GM12878 (cell line): ENCODE measurements at regions not wholly inside any gene's neighbourhood (a gene's known extent, or its start where the extent isn't known, plus 50 kb on each side); places are given as distances from the start of the nearest gene placed in this dataset.

ENCODE experiments used
- ATAC-seq: fragments of 200-7000 bp; cut with Tn5 transposase; 3 replicates; pipeline ENCODE4 v1.9.1; 2020; ENCODE audit warnings: mild to moderate bottlenecking, moderate library complexity
- BruUV-seq: library from RNA; stranded (reverse); fragments of 400-500 nt; replicated peaks from 2 replicates; lab custom pipeline; 2021; lab: Mats Ljungman, UMichigan
- CTCF ChIA-PET: fragments of 300-600 bp; sonication (Branson Sonifier 250); formaldehyde crosslinking; extraction: SDS; loops from one replicate; lab custom pipeline; 2021; ENCODE audit warnings: inconsistent platforms; lab: Yijun Ruan, JAX
- POLR2A ChIA-PET: fragments of 350-600 bp; formaldehyde crosslinking; extraction: SDS; loops from one replicate; lab custom pipeline; 2021; ENCODE audit warnings: inconsistent platforms; lab: Charles Lee
- RAD21 ChIA-PET: fragments of 300-600 bp; sonication (Branson Sonifier 250); formaldehyde crosslinking; loops from one replicate; lab custom pipeline; 2023; ENCODE audit warnings: antibody characterized with exemption; ENCODE audit not compliant: unreplicated experiment; lab: Charles Lee
- SMC1A ChIA-PET: fragments of 300-600 bp; sonication (Branson Sonifier 250); formaldehyde crosslinking; loops from one replicate; lab custom pipeline; 2023; ENCODE audit not compliant: unreplicated experiment, uncharacterized antibody; lab: Charles Lee
- DNase-seq: peaks from one replicate; pipeline ENCODE4 v3.0.0-alpha.2; 2011; ENCODE audit warnings: low read depth, low spot score
- FAIRE-seq: peaks from 3 replicates; lab custom pipeline; 2011; peaks lifted over from hg19 to GRCh38; lab: Jason Lieb, UNC
- H2AFZ ChIP-seq: 2 replicates; pipeline ENCODE4 v1.6.0; 2011; ENCODE audit warnings: low read depth, low read length, control low read depth; ENCODE audit not compliant: control insufficient read depth
- H3K27ac ChIP-seq: 2 replicates; pipeline ENCODE4 v1.5.1; 2011; ENCODE audit warnings: control low read depth; ENCODE audit not compliant: control insufficient read depth, insufficient read depth
- H3K27me3 ChIP-seq, 2 experiments: replicated peaks in 1 of 2; 2 replicates each; pipeline versions ENCODE4 v1.6.0 to v1.6.1; 2011; ENCODE audit warnings: low read length in 1 of 2; ENCODE audit not compliant: control insufficient read depth in 2 of 2, insufficient read depth in 2 of 2
- H3K36me3 ChIP-seq, 2 experiments: 2 replicates each; pipeline ENCODE4 v1.5.1; 2011; ENCODE audit warnings: low read length in 1 of 2; ENCODE audit not compliant: control insufficient read depth in 2 of 2, insufficient read depth in 2 of 2
- H3K4me1 ChIP-seq: 2 replicates; pipeline ENCODE4 v1.6.1; 2011; ENCODE audit warnings: mild to moderate bottlenecking, low read length, moderate library complexity, mixed read lengths; ENCODE audit not compliant: control insufficient read depth, insufficient read depth
- H3K4me2 ChIP-seq: 2 replicates; pipeline ENCODE4 v1.6.0; 2011; ENCODE audit warnings: control low read depth; ENCODE audit not compliant: control insufficient read depth, insufficient read depth
- H3K4me3 ChIP-seq: fragments of 200-600 bp; sonication (generic); 2 replicates; pipeline ENCODE4 v1.5.1; 2016
- H3K79me2 ChIP-seq: 2 replicates; pipeline ENCODE4 v1.6.0; 2011; ENCODE audit warnings: low read length; ENCODE audit not compliant: control insufficient read depth, insufficient read depth
- H3K9ac ChIP-seq: 2 replicates; pipeline ENCODE4 v1.8.0; 2011; ENCODE audit warnings: low read length, control low read depth, mixed read lengths; ENCODE audit not compliant: control insufficient read depth, insufficient read depth
- H3K9me3 ChIP-seq: replicated peaks from 3 replicates; pipeline ENCODE4 v1.5.1; 2011; ENCODE audit warnings: mild to moderate bottlenecking, low read length; ENCODE audit not compliant: control insufficient read depth, insufficient read depth
- H4K20me1 ChIP-seq: 2 replicates; pipeline ENCODE4 v1.6.0; 2011; ENCODE audit not compliant: control insufficient read depth, insufficient read depth
- EGR1 ChIP-seq, 2 experiments: IDR thresholded peaks; 1 replicate in 1 of 2; 2 replicates in 1 of 2; pipeline ENCODE4 v1.6.1; 2011 to 2012; ENCODE audit warnings: low read depth in 2 of 2, low read length in 2 of 2, borderline replicate concordance in 1 of 2, mild to moderate bottlenecking in 1 of 2, moderate library complexity in 1 of 2
- FOXM1 ChIP-seq: IDR thresholded peaks from 2 replicates; pipeline ENCODE4 v1.6.1; 2012; ENCODE audit warnings: low read depth, mild to moderate bottlenecking, inconsistent platforms, low read length, moderate library complexity
- HCFC1 ChIP-seq: fragments of 150-350 bp; IDR thresholded peaks from 2 replicates; pipeline ENCODE4 v1.6.1; 2014; ENCODE audit warnings: low read length
- POLR2AphosphoS2 ChIP-seq: IDR thresholded peaks from 2 replicates; pipeline ENCODE4 v1.6.1; 2011; ENCODE audit warnings: low read depth, mild to moderate bottlenecking, low read length, improper control_type of control experiment, moderate library complexity
- RELA ChIP-seq: fragments of 450-650 bp; IDR thresholded peaks from 2 replicates; pipeline ENCODE4 v1.8.0; 2014; ENCODE audit warnings: borderline replicate concordance; ENCODE audit not compliant: partially characterized antibody
- SREBF1 ChIP-seq: IDR thresholded peaks from 2 replicates; pipeline ENCODE4 v1.6.1; 2012; ENCODE audit warnings: mild to moderate bottlenecking, low read length
- ZNF384 ChIP-seq: IDR thresholded peaks from 2 replicates; pipeline ENCODE4 v1.6.1; 2012; ENCODE audit warnings: low read depth, mild to moderate bottlenecking, low read length, improper control_type of control experiment, borderline replicate concordance
- WGBS: methylation state at CpG from one replicate; pipeline ENCODE4 v1.1.6; 2016; ENCODE audit warnings: low lambda C conversion rate; ENCODE audit not compliant: insufficient replicate concordance, insufficient coverage; ENCODE audit errors: missing lambda C conversion rate; 5-methylcytosine and 5-hydroxymethylcytosine counted together
- in situ Hi-C: fragments of 300-500 bp; cut with MboI; formaldehyde crosslinking; loops from 9 replicates; pipeline ENCODE4 v1.14.3; 2018; ENCODE audit warnings: mixed read lengths
- intact Hi-C: fragments of 100-400 bp; cut with micrococcal nuclease; formaldehyde crosslinking; loops from one replicate; pipeline ENCODE4 v1.14.2; 2022; ENCODE audit not compliant: unreplicated experiment
- TF ChIP-seq, protein P1 (sequence below): IDR thresholded peaks from 2 replicates; pipeline ENCODE4 v1.6.1; 2011; ENCODE audit warnings: mild to moderate bottlenecking, low read depth, low read length, moderate library complexity; ENCODE audit not compliant: insufficient replicate concordance
- TF ChIP-seq, protein P2 (sequence below): fragments of 450-650 bp; IDR thresholded peaks from 2 replicates; pipeline ENCODE4 v1.6.1; 2018; ENCODE audit warnings: mild to moderate bottlenecking, low read depth, moderate library complexity; ENCODE audit not compliant: partially characterized antibody

DNA sequence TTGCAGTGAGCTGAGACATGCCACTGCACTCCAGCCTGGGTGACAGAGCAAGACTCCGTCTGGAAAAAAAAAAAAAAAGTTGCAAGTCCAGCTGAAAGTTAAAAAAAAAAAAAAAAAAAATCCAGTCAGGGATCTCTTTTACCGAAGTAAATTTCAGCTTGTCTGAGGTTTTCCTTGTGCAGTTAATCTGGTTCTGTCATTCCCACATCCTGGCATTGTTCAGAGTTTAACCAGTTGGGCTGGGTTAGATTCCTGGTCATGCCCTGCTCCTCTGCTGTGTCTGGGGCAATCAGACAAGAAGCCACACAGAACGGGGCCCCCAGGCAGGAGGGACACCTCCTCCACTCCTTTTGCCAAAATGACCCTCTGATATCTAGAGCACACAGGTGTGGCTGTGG lies 84.1 kb upstream of the KLHL25 start:
- DNase-seq (no peak), ATAC-seq (no peak), FAIRE-seq (no peak)
- ChIA-PET RAD21 (interaction anchor here (0.7 kb wide), 1 partner anchor 12 kb away, joined by 3 read pairs; no protein-coding TSS in a partner anchor), SMC1A (no interaction called here), POLR2A (no interaction called here)
- Histone ChIP-seq H3K4me2 (no peak overlapping the region), H3K79me2 (no peaks in the 10 kb centered on the region), H3K36me3 (no peaks in the 10 kb centered on the region), H3K4me1 (no peaks in the 10 kb centered on the region), H3K9ac (no peak overlapping the region), H3K27me3 (peaks cover 0 to 4% of the 10 kb centered on the region in 2 experiments; a peak in 2 of 4 replicates), H3K27ac (no peak overlapping the region), H2AFZ (no peak overlapping the region), H3K4me3 (no peak overlapping the region), H3K9me3 (no peaks in the 10 kb centered on the region), H4K20me1 (no peaks in the 10 kb centered on the region)
- BruUV-seq = no TSS peak
- intact Hi-C loops (no loop called here), in situ Hi-C loops (no loop called here)
- 11% methylated on average over 2 of the region's 3 CpGs for WGBS
- no peak for TF ChIP-seq ZNF384
- TF ChIP-seq FOXM1 = no peak
- TF ChIP-seq, protein P1, sequence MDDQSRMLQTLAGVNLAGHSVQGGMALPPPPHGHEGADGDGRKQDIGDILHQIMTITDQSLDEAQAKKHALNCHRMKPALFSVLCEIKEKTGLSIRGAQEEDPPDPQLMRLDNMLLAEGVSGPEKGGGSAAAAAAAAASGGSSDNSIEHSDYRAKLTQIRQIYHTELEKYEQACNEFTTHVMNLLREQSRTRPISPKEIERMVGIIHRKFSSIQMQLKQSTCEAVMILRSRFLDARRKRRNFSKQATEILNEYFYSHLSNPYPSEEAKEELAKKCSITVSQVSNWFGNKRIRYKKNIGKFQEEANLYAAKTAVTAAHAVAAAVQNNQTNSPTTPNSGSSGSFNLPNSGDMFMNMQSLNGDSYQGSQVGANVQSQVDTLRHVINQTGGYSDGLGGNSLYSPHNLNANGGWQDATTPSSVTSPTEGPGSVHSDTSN = no peak
- no peak for TF ChIP-seq HCFC1
- TF ChIP-seq RELA = no peak
- TF ChIP-seq, protein P2, sequence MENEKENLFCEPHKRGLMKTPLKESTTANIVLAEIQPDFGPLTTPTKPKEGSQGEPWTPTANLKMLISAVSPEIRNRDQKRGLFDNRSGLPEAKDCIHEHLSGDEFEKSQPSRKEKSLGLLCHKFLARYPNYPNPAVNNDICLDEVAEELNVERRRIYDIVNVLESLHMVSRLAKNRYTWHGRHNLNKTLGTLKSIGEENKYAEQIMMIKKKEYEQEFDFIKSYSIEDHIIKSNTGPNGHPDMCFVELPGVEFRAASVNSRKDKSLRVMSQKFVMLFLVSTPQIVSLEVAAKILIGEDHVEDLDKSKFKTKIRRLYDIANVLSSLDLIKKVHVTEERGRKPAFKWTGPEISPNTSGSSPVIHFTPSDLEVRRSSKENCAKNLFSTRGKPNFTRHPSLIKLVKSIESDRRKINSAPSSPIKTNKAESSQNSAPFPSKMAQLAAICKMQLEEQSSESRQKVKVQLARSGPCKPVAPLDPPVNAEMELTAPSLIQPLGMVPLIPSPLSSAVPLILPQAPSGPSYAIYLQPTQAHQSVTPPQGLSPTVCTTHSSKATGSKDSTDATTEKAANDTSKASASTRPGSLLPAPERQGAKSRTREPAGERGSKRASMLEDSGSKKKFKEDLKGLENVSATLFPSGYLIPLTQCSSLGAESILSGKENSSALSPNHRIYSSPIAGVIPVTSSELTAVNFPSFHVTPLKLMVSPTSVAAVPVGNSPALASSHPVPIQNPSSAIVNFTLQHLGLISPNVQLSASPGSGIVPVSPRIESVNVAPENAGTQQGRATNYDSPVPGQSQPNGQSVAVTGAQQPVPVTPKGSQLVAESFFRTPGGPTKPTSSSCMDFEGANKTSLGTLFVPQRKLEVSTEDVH = no peak
- TF ChIP-seq EGR1 (IDR thresholded peaks at IDR 0.05; ENCODE audit: borderline replicate concordance in 1 of 2, low read depth in 2 of 2, low read length in 2 of 2) = no peak
- no peak for TF ChIP-seq SREBF1
- no peak for TF ChIP-seq POLR2AphosphoS2
- TF ChIP-seq, all 136 proteins: peak for 0
- CTCF ChIA-PET = interaction anchor here (0.5 kb wide), 1 partner anchor 19 kb away, joined by 3 read pairs; no protein-coding TSS in a partner anchor
